ENCODE measurements at regions not wholly inside any gene's neighbourhood (a gene's known extent, or its start where the extent isn't known, plus 50 kb on each side); places are given as distances from the start of the nearest gene placed in this dataset.
"Not testable (repeated sequence)": the region's sequence is repeated elsewhere in the genome, so short reads cannot be mapped to it uniquely, and the experiment has no call there.

DNA sequence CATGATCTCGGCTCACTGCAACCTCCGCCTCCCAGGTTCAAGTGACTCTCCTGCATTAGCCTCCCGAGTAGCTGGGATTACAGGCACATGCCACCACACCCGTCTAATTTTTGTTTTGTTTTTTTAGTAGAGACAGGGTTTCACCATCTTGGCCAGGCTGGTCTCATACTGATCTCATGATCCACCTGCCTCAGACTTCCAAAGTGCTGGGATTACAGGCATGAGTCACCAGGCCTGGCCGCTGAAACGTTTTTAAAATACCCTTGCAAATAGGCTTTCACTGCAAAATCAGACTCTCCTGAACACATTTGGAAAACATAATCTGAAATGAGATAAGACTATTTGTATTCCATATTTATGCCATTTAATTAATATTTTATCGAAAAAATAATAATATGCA, 826.1 kb upstream of the CNTN5 start:
- DNase-seq = no peak

DNA sequence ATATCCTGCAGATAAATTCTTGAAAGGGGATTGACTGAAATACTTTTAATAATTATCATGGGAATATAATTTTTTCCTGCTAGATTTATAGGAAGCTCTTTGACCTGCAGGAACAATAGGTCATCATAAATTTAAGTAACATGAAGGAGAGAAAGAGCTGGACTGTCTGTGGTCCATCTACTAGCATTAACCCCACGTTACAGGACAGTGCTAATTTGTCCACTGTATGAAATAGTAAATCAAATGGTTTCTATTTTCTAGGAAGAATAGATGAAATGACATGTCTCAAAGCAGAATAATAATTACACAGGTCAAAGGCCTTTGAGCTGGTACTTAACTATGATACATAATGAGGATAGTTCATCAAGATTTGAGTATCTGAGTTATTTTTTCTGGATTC, 825.4 kb upstream of the CNTN5 start:
- DNase-seq = no peak

GRCh38 chr11:98207086-98207485, 813.7 kb upstream of the CNTN5 start:
- no peak for DNase-seq

DNA sequence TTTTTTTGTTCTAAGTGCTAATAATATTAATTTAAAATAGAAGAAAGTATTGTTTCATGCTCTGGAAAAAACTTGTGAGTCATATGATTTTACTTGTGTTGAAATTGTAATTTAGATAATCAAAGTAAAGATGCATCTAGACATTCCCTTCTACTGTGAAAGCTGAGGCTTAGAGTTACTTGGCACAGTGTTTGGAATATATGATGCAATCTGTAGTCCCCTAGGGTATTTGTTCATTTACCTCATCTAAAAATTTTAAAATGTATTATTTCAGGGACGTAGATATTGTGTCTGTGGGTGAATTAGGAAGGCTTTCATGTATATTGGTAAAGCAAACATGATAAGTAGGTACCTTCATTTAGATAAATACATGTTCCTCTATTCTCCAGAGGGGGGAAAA, 793.5 kb upstream of the CNTN5 start:
- no peak for DNase-seq

- no peak for DNase-seq
These were observed 790.1 kb upstream of the CNTN5 start for GRCh38 chr11:98230678-98231077.

DNA sequence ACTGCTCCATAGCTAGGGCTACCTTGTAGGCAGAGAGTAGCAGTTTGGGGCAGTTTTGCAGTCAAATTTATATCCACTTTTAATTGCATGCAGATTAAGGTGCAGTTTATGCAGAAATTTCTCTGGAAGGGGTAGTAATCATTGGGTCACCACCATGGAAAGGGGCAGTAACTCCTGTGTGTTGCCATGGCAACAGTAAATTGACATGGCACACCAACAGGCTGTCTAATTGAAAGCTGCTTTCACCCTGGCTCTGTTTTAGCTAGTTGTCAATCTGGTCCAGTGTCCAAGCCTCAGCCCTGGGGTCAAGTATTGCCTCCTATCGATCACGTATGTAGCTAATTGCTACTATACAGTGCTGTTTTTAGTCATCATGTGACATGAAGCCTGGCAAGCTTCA, 786.1 kb upstream of the CNTN5 start:
- no peak for DNase-seq

DNA sequence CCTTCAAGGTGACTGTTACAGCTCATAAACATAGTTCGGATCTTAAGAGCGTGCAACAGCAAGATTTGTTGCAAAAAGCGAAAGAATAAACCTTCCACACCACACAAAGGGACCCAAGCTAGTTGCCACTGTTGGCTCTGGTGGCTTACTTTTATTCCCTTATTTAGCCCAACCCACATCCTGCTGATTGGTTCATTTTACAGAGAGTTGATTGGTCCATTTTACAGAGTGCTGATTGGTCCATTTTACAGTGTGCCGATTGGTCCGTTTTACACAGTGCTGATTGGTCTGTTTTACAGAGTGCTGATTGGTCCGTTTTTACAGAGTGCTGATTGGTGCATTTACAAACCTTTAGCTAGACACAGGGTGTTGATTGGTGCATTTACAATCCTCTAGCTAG, 776.9 kb upstream of the CNTN5 start:
- no peak for DNase-seq

DNA sequence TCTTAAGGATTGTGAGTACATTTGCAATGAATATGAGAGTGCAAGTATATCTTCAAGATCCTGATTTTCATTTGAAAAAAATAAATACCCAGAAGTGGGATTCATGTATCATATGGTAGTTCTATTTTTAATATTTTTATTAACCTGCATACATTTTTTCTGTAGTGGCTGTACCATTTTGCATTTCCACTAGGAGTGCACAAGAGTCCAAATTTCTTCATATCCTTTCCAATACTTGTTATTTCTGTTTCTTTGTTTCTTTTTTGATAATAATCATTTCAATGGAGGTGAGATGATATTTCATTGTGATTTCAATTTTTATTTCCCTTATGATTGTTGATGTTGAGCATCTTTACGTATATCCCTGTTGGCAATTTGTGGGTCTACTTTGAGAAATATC, 759.8 kb upstream of the CNTN5 start:
- no peak for DNase-seq

GRCh38 chr11:98277251-98277912, 743.4 kb upstream of the CNTN5 start:
- DNase-seq = no peak

DNA sequence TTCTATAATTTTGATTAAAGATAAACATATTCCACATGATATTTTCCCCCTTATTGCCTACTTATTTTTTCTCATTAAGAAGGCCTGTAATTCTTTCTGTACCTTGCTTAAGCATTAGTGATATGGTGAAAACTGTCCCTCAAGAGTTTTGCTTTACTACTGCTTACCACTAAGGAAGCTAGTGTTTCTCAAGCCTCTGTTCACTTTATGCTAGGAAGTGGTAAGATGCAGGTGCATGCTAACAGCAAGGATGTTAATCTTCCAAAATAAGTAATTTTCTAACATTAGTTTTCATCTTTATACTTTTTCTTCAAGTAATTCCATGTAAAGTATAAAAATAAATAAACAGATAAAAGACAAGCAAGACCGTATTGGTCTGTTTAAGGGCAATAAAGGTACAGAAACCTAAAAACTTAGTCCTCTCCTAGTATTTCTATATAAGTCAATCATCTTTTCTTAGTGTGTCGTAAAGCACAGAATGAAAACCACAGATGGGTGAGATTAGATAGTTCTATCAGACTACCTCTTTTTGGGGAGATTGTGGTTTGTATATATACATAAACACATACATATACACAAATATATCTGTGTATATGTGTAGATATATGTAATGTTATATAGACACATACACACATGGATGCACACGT, 731.0 kb upstream of the CNTN5 start:
- DNase-seq = no peak

DNA sequence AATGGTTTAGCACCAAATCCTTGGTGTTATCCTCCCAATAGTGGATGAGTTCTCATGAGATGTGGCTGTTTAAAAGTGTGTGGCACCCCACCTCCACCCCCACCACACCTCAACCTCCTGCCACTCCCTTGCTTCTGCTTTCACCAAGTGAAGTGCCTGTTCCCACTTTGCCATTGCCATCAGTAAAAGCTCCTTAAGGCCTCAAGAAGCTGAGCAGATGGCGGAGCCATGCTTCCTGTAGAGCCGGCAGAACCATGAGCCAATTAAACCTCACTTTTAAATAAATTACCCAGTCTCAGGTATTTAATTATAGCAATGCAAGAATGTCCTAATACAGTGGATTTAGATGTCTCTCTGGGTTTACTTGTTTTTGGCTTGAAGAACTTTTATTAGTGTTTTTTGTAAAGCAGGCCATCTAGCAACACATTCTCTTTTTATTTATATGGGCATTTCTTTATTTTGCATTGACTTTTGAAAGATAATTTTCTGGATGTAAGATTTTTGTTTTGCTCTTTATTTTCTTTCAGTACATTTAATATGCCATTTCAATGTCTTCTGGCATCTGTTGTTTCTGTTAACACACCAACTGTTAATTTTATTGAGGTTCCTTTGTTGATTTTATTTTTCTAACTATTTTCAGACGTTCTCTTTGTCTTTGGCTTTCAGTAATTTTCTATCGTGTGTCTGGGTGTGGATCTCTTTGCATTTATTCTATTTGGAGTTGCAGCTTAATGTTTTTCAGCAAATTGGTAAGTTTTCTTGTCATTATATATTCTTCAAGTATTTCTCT, 724.5 kb upstream of the CNTN5 start:
- no peak for DNase-seq

GRCh38 chr11:98300719-98301118, 720.0 kb upstream of the CNTN5 start:
- no peak for DNase-seq

DNA sequence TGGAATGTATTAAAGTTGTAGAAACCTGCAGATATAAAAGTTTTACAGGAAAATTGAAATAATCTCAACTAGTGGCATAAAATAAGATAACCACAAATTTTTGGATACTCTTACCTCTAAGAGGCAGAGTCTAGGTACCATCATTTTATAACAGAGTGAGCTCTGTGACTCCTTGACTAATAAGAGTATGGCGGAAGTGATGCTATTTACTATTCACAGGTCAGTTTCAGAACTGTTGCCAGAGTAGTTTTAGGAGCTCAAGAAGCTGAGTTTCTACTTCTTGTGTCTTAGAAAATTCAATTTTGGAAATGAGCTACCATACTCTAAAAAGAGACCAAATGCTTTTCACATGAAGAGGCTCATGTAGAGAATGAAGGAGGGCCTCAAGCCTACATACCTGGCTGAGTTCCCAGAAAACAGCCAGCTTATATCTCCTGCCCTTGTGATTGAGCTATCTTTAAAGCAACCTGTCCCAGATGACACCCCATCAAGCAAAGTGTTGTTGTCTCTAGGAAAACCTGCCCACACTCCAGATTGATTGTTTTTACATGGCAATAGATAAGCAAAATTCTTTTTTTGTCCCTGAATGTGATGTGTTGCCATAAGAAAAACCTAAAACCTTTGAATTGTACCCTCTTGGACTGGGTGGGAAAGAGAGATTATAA, 712.8 kb upstream of the CNTN5 start:
- DNase-seq = no peak

DNA sequence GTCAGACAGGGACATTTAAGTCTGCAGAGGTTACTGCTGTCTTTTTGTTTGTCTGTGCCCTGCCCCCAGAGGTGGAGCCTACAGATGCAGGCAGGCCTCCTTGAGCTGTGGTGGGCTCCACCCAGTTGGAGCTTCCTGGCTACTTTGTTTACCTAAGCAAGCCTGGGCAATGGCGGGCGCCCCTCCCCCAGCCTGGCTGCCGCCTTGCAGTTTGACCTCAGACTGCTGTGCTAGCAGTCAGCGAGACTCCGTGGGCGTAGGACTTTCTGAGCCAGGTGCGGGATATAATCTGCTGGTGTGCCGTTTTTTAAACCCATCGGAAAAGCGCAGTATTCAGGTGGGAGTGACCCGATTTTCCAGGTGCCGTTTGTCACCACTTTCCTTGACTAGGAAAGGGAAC, 690.4 kb upstream of the CNTN5 start:
- DNase-seq = not testable (repeated sequence)

- no peak for DNase-seq
These were observed 662.2 kb upstream of the CNTN5 start for GRCh38 chr11:98358551-98358950.

DNA sequence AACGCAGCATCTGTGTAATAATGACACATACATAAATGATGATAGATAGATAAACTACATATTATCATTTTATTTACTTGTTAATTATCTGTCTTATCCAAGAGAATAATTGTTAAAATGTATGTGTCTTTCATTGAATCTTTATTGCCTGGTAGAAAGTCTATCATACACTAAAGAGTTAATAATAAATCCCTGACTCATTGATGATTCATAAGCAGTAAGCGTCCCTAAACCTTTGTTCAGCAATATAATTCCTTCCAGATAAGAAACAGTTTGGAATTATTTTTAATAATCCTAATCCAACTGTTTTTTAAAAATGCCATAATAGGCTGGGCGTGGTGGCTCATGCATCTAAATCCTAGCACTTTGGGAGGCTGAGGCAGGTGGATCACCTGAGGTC, 655.6 kb upstream of the CNTN5 start:
- no peak for DNase-seq

- DNase-seq = no peak
These were observed 654.8 kb upstream of the CNTN5 start for GRCh38 chr11:98365941-98366340.

DNA sequence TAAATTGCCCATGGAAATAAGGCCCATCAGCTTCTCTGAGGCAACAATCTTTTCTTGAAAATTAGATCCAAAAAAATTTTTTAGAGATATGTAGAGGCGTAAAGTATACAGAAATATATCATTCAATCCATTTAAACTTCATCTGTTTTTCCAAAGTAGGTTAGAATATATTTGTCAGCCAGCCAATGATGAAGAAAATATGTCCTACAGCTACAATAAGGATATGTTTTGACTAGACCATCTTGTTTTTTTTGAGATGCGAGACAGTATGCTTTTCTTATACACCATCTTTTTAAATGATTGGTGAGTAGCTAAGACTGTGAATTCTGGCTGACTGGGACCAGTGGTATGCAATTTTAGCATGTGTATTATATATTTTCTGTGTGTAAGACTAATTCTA, 630.4 kb upstream of the CNTN5 start:
- DNase-seq = no peak

- not testable (repeated sequence) for DNase-seq
These were observed 626.2 kb upstream of the CNTN5 start for GRCh38 chr11:98394500-98394899.

DNA sequence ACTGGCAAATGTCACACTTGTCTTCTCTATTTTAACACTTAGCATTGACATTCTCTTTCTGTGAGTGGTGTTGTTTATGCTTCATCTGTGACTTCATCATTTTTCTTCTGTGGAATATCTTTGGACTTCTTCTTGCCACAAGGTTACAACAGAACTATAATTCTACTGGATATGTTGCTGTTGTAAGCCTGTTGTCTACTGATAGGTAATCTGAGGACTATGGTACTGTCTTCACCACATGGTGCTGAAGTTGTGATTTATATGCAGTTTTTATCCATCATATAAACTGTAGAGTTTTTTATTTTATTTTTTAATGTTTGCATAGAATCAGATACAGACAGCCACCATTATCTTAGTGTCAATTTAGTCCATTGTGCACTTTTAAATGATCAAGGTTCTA, 622.2 kb upstream of the CNTN5 start:
- no peak for DNase-seq

DNA sequence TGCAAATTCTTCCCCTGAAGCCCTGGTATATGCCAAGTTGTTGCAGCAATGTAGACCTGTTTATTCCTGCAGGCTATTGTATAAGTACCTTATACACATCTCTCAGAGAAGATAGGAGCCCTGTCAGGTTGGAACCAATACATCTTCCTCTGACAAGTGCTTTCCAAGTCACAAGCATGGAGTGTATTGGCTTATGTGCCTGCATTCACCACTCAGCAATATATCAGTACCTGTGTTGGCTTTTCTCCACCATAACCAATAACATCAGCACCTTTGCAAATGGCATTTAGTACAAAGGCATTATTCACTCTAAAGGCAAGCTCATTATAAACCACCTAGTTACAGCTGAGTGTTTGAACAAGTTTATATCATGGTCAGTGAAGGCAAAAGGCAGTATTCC, 611.7 kb upstream of the CNTN5 start:
- DNase-seq = no peak

GRCh38 chr11:98411777-98412176, 609.0 kb upstream of the CNTN5 start:
- DNase-seq = no peak

DNA sequence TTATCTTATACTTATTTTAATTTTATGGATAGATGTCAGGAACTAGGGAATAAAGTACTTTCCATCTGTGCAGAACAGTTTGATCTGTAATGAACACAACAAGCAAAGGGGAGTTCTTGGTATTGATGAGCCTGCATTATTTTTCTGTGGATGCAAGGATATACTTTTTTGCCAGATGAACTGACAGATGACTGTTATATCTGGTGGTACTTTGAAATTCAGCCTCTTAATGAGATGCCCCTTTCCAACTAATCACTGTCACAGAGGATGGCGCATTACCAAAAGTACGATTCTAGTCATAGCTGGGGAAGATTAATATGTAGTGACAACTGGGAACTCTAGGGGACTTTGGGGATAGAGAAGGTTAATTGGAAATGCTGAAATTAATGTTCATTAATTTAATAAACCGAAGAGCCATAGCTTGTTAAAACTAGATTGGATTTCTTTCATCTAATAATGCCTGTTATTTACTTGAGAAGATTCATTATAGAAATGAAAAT, 603.4 kb upstream of the CNTN5 start:
- no peak for DNase-seq
